H9 (cell line): ENCODE measurements at regions not wholly inside any gene's neighbourhood (a gene's known extent, or its start where the extent isn't known, plus 50 kb on each side); places are given as distances from the start of the nearest gene placed in this dataset.

ENCODE experiments used
- DNase-seq: peaks from one replicate; pipeline ENCODE4 v3.0.0-alpha.2; 2017
- H2AFZ ChIP-seq: one replicate; pipeline ENCODE4 v1.6.1; 2013; ENCODE audit warnings: mild to moderate bottlenecking, low read length, control low read depth, moderate library complexity
- H2AK5ac ChIP-seq: 2 replicates; pipeline ENCODE4 v1.6.1; 2013; ENCODE audit warnings: low read length, control low read depth, mixed read lengths; ENCODE audit not compliant: insufficient read length
- H2BK120ac ChIP-seq: one replicate; pipeline ENCODE4 v1.6.1; 2013; ENCODE audit warnings: low read depth, mild to moderate bottlenecking, low read length, control low read depth, inconsistent platforms; ENCODE audit not compliant: poor library complexity, severe bottlenecking
- H2BK12ac ChIP-seq: 2 replicates; pipeline ENCODE4 v1.6.1; 2013; ENCODE audit warnings: low read length, control low read depth, mixed read lengths, low read depth; ENCODE audit not compliant: insufficient read length
- H2BK15ac ChIP-seq: 2 replicates; pipeline ENCODE4 v1.6.1; 2013; ENCODE audit warnings: low read depth, low read length, control low read depth
- H2BK20ac ChIP-seq: one replicate; pipeline ENCODE4 v1.6.1; 2013; ENCODE audit warnings: low read depth, mild to moderate bottlenecking, low read length, control low read depth, inconsistent platforms; ENCODE audit not compliant: poor library complexity, severe bottlenecking
- H2BK5ac ChIP-seq: 2 replicates; pipeline ENCODE4 v1.6.1; 2013; ENCODE audit warnings: low read length, control low read depth, mixed read lengths; ENCODE audit not compliant: insufficient read length
- H3K14ac ChIP-seq: 2 replicates; pipeline ENCODE4 v1.6.1; 2013; ENCODE audit warnings: low read length, control low read depth; ENCODE audit not compliant: insufficient read depth
- H3K18ac ChIP-seq: 2 replicates; pipeline ENCODE4 v1.6.1; 2013; ENCODE audit warnings: low read depth, mild to moderate bottlenecking, mixed read lengths, low read length, control low read depth; ENCODE audit not compliant: insufficient read length
- H3K23ac ChIP-seq: 2 replicates; pipeline ENCODE4 v1.6.1; 2013; ENCODE audit warnings: low read length, control low read depth, mixed read lengths, low read depth; ENCODE audit not compliant: insufficient read length
- H3K23me2 ChIP-seq: 2 replicates; pipeline ENCODE4 v1.6.1; 2013; ENCODE audit warnings: low read depth, mild to moderate bottlenecking, mixed read lengths, low read length, control low read depth; ENCODE audit not compliant: insufficient read length, poor library complexity, severe bottlenecking
- H3K27ac ChIP-seq: 2 replicates; pipeline ENCODE4 v1.5.1; 2013; ENCODE audit warnings: low read length, control low read depth, mixed read lengths, low read depth; ENCODE audit not compliant: insufficient read length
- H3K27me3 ChIP-seq: 2 replicates; pipeline ENCODE4 v1.6.1; 2013; ENCODE audit warnings: low read length, control low read depth, inconsistent platforms; ENCODE audit not compliant: insufficient read depth
- H3K4ac ChIP-seq: 2 replicates; pipeline ENCODE4 v1.6.1; 2013; ENCODE audit warnings: low read depth, mild to moderate bottlenecking, control low read depth, inconsistent platforms, low read length, moderate library complexity
- H3K4me1 ChIP-seq: 2 replicates; pipeline ENCODE4 v1.6.1; 2013; ENCODE audit warnings: low read length, control low read depth, inconsistent platforms; ENCODE audit not compliant: insufficient read depth
- H3K4me2 ChIP-seq: 2 replicates; pipeline ENCODE4 v1.6.1; 2013; ENCODE audit warnings: low read length, control low read depth, mixed read lengths; ENCODE audit not compliant: insufficient read length, insufficient read depth
- H3K56ac ChIP-seq: 2 replicates; pipeline ENCODE4 v1.6.1; 2013; ENCODE audit warnings: low read depth, mild to moderate bottlenecking, mixed read lengths, low read length, control low read depth; ENCODE audit not compliant: insufficient read length
- H3K79me1 ChIP-seq: 2 replicates; pipeline ENCODE4 v1.6.1; 2013; ENCODE audit warnings: low read depth, mild to moderate bottlenecking, moderate library complexity, low read length, control low read depth, inconsistent platforms; ENCODE audit not compliant: insufficient read depth, poor library complexity, severe bottlenecking
- H3K79me2 ChIP-seq: 2 replicates; pipeline ENCODE4 v1.6.1; 2013; ENCODE audit warnings: low read length, control low read depth, inconsistent platforms; ENCODE audit not compliant: insufficient read depth
- H3K9ac ChIP-seq: 2 replicates; pipeline ENCODE4 v1.6.1; 2013; ENCODE audit warnings: low read length, control low read depth, mixed read lengths; ENCODE audit not compliant: insufficient read length; ENCODE audit errors: extremely low read depth
- H3K9me3 ChIP-seq: one replicate; pipeline ENCODE4 v1.6.1; 2013; ENCODE audit warnings: low read depth, low read length, inconsistent platforms; ENCODE audit not compliant: control insufficient read depth
- H3T11ph ChIP-seq: one replicate; pipeline ENCODE4 v1.6.1; 2013; ENCODE audit warnings: mild to moderate bottlenecking, low read length, control low read depth, inconsistent platforms
- H4K20me1 ChIP-seq: one replicate; pipeline ENCODE4 v1.6.1; 2013; ENCODE audit not compliant: control insufficient read depth, insufficient read length, insufficient read depth
- H4K5ac ChIP-seq: 2 replicates; pipeline ENCODE4 v1.6.1; 2013; ENCODE audit warnings: low read depth, mild to moderate bottlenecking, mixed read lengths, low read length, control low read depth; ENCODE audit not compliant: insufficient read length
- H4K8ac ChIP-seq: replicated peaks from 2 replicates; pipeline ENCODE4 v1.6.1; 2013; ENCODE audit warnings: low read length, control low read depth, mixed read lengths, low read depth; ENCODE audit not compliant: insufficient read length
- H4K91ac ChIP-seq: 2 replicates; pipeline ENCODE4 v1.6.1; 2013; ENCODE audit warnings: low read depth, mild to moderate bottlenecking, moderate library complexity, mixed read lengths, low read length, control low read depth; ENCODE audit not compliant: insufficient read length
- H3K27ac Mint-ChIP-seq, 3 experiments: 2 replicates in 2 of 3; 3 replicates in 1 of 3; pipeline ENCODE4 v1.8.0; 2020 to 2021; ENCODE audit warnings: mixed read lengths in 3 of 3, mild to moderate bottlenecking in 1 of 3, moderate library complexity in 1 of 3
- H3K27me3 Mint-ChIP-seq: 2 replicates; pipeline ENCODE4 v1.8.0; 2021; ENCODE audit warnings: low read depth, mild to moderate bottlenecking, moderate library complexity, mixed read lengths
- H3K36me3 Mint-ChIP-seq, 3 experiments: 2 replicates in 2 of 3; 3 replicates in 1 of 3; pipeline ENCODE4 v1.8.0; 2020 to 2021; ENCODE audit warnings: low read depth in 3 of 3, mixed read lengths in 3 of 3; ENCODE audit not compliant: insufficient read depth in 1 of 3
- H3K4me1 Mint-ChIP-seq, 2 experiments: 2 replicates each; pipeline ENCODE4 v1.8.0; 2020; ENCODE audit warnings: mixed read lengths in 2 of 2
- H3K4me3 Mint-ChIP-seq, 2 experiments: 2 replicates in 1 of 2; 3 replicates in 1 of 2; pipeline ENCODE4 v1.8.0; 2020 to 2021; ENCODE audit warnings: mild to moderate bottlenecking in 2 of 2, mixed read lengths in 2 of 2, moderate library complexity in 1 of 2
- H3K9me3 Mint-ChIP-seq, 2 experiments: 2 replicates in 1 of 2; 3 replicates in 1 of 2; pipeline ENCODE4 v1.8.0; 2020; ENCODE audit warnings: mild to moderate bottlenecking in 2 of 2, mixed read lengths in 2 of 2, moderate library complexity in 1 of 2
- WGBS: extraction: QIAGEN DNeasy Blood & Tissue Kit; methylation state at CpG from one replicate; pipeline ENCODE4 v1.1.7; 2013; ENCODE audit warnings: missing lambda C conversion rate, low lambda C conversion rate, mixed read lengths; ENCODE audit not compliant: insufficient read length; ENCODE audit errors: extremely low coverage; 5-methylcytosine and 5-hydroxymethylcytosine counted together
- TF ChIP-seq, protein P1 (sequence below): fragments of 200-600 bp; sonication (generic); conservative IDR thresholded peaks from 3 replicates; pipeline ENCODE4 v1.8.0; 2021; ENCODE audit warnings: antibody characterized with exemption, mild to moderate bottlenecking

GRCh38 chr7:45983720-45984255, 62.7 kb upstream of the IGFBP3 start:
- Histone ChIP-seq H4K5ac (no peak overlapping the region), H4K91ac (no peak overlapping the region), H2AFZ (no peak overlapping the region), H3K79me1 (no peaks in the 10 kb centered on the region), H3K27me3 (no peaks in the 10 kb centered on the region), H2BK12ac (no peak overlapping the region), H2BK20ac (no peak overlapping the region), H3K56ac (no peak overlapping the region), H3K4me1 (no peaks in the 10 kb centered on the region), H3K23ac (no peak overlapping the region), H3K79me2 (no peaks in the 10 kb centered on the region), H3K23me2 (no peaks in the 10 kb centered on the region), H4K8ac (no peak overlapping the region), H2BK5ac (no peak overlapping the region), H3K4me2 (no peak overlapping the region), H3K14ac (no peak overlapping the region), H3K9ac (no peak overlapping the region), H3K4ac (no peak overlapping the region), H3K27ac (no peak overlapping the region), H3K18ac (no peak overlapping the region), H2AK5ac (no peak overlapping the region), H3T11ph (no peak overlapping the region), H2BK15ac (no peak overlapping the region), H2BK120ac (no peak overlapping the region), H4K20me1 (no peaks in the 10 kb centered on the region), H3K9me3 (no peaks in the 10 kb centered on the region)
- peaks cover 6 to 16% of the 10 kb centered on the region in 2 experiments for H3K9me3 Mint-ChIP-seq
- DNase-seq: no peak
- H3K27ac Mint-ChIP-seq: no peak overlapping the region
- peaks cover 6% of the 10 kb centered on the region for H3K27me3 Mint-ChIP-seq
- TF ChIP-seq, protein P1, sequence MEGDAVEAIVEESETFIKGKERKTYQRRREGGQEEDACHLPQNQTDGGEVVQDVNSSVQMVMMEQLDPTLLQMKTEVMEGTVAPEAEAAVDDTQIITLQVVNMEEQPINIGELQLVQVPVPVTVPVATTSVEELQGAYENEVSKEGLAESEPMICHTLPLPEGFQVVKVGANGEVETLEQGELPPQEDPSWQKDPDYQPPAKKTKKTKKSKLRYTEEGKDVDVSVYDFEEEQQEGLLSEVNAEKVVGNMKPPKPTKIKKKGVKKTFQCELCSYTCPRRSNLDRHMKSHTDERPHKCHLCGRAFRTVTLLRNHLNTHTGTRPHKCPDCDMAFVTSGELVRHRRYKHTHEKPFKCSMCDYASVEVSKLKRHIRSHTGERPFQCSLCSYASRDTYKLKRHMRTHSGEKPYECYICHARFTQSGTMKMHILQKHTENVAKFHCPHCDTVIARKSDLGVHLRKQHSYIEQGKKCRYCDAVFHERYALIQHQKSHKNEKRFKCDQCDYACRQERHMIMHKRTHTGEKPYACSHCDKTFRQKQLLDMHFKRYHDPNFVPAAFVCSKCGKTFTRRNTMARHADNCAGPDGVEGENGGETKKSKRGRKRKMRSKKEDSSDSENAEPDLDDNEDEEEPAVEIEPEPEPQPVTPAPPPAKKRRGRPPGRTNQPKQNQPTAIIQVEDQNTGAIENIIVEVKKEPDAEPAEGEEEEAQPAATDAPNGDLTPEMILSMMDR: no peak
- H3K36me3 Mint-ChIP-seq: peaks cover 5 to 10% (median 7%) of the 10 kb centered on the region in 3 experiments; a peak in 6 of 7 replicates
- no CpG with 5 or more reads among the region's 6 CpGs for WGBS
- no peak overlapping the region for H3K4me3 Mint-ChIP-seq
- H3K4me1 Mint-ChIP-seq: peaks cover 0 to 6% of the 10 kb centered on the region in 2 experiments; a peak in 2 of 4 replicates
